MCF 10A (cell line): ENCODE measurements at regions not wholly inside any gene's neighbourhood (a gene's known extent, or its start where the extent isn't known, plus 50 kb on each side); places are given as distances from the start of the nearest gene placed in this dataset.

Source experiments
- BruUV-seq: library from RNA; stranded (reverse); fragments of 400-500 nt; replicated peaks from 2 replicates; lab custom pipeline; 2021; lab: Mats Ljungman, UMichigan
- CTCF ChIA-PET: fragments of 300-600 bp; sonication (Branson Sonifier 250); formaldehyde crosslinking; extraction: SDS; loops from one replicate; lab custom pipeline; 2021; ENCODE audit warnings: antibody characterized with exemption, inconsistent platforms; lab: Yijun Ruan, JAX
- POLR2A ChIA-PET: fragments of 300-600, 350-650 bp; sonication (Branson Sonifier 250); formaldehyde crosslinking; extraction: SDS; loops from one replicate; lab custom pipeline; 2020; ENCODE audit warnings: antibody characterized with exemption, inconsistent platforms; lab: Yijun Ruan, JAX
- DNase-seq: peaks from one replicate; pipeline ENCODE4 v3.0.0-alpha.2; 2018; ENCODE audit not compliant: unreplicated experiment
- H3K27ac Mint-ChIP-seq: one replicate; pipeline ENCODE4 v1.8.0; 2022; ENCODE audit warnings: mild to moderate bottlenecking, low read depth, mixed read lengths; ENCODE audit not compliant: unreplicated experiment
- H3K27me3 Mint-ChIP-seq: one replicate; pipeline ENCODE4 v1.8.0; 2022; ENCODE audit warnings: mixed read lengths; ENCODE audit not compliant: insufficient read depth, unreplicated experiment
- H3K36me3 Mint-ChIP-seq: one replicate; pipeline ENCODE4 v1.8.0; 2022; ENCODE audit warnings: mild to moderate bottlenecking, moderate library complexity, mixed read lengths; ENCODE audit not compliant: insufficient read depth, unreplicated experiment
- H3K4me1 Mint-ChIP-seq: one replicate; pipeline ENCODE4 v1.8.0; 2022; ENCODE audit warnings: mixed read lengths; ENCODE audit not compliant: insufficient read depth, unreplicated experiment
- H3K4me3 Mint-ChIP-seq: one replicate; pipeline ENCODE4 v1.8.0; 2022; ENCODE audit warnings: mild to moderate bottlenecking, moderate library complexity, mixed read lengths; ENCODE audit not compliant: unreplicated experiment
- H3K9me3 Mint-ChIP-seq: one replicate; pipeline ENCODE4 v1.8.0; 2022; ENCODE audit warnings: mixed read lengths; ENCODE audit not compliant: unreplicated experiment
- CTCF ChIP-seq: fragments of 200-600 bp; IDR thresholded peaks from one replicate; pipeline ENCODE4 v1.8.0; 2022; ENCODE audit warnings: antibody characterized with exemption, mild to moderate bottlenecking; ENCODE audit not compliant: unreplicated experiment
- intact Hi-C: fragments of 100-400 bp; cut with micrococcal nuclease; formaldehyde crosslinking; loops from 2 replicates; pipeline ENCODE4 v1.14.1; 2022

- Mint-ChIP-seq H3K27ac (no peak overlapping the region), H3K4me3 (no peak overlapping the region), H3K4me1 (peaks cover 5% of the 10 kb centered on the region), H3K27me3 (no peaks in the 10 kb centered on the region), H3K36me3 (no peaks in the 10 kb centered on the region), H3K9me3 (no peaks in the 10 kb centered on the region)
- ChIA-PET POLR2A (no interaction called here), CTCF (no interaction called here)
- BruUV-seq = no TSS peak
- DNase-seq = no peak
- TF ChIP-seq CTCF = no peak
- intact Hi-C loops = no loop called here
These were observed 423.3 kb downstream of the SOX2 start for GRCh38 chr3:182135056-182135455.

DNA sequence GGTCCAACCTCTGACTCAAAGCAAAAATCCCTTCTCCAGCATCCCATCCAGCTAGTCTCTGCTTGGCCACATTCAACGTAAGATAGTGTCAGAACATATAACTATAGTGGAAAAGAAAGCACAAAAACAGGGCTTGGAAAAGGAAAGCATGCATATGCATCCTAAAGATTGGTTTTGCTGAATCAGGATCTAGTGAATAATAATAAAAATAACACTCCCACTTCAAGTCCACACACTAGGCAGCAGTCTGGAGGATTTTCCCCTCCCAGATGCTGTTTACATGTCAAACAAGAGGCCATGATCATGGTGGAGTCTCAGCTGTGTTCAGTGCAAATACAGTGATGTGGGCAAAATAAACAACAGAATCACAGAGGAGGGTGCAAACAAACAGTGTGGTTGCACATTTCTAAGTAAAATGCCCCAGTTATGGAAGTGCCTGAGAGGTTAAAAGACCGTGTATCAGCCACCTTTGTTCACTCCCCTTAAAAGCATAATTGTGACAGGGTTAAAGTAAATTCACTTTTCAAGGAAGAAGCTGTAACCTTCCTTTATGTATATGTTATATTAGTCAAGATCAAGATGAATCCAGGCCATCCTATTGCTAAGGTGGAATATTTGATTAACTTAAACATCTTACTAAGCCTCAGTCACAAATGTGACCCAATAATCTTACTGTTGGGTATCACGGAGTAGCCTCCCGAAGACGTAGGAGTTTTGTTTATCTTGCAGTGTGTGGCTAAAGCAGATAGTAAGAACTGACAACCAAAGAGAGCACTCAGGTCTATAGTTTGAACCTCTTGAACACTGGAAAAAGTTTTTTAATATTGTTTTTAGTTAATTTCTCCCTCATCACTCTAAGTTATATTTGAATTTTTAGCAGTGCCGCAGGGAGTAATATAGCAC, 424.5 kb downstream of the SOX2 start:
- Mint-ChIP-seq H3K4me1 (peaks cover 5% of the 10 kb centered on the region), H3K36me3 (no peaks in the 10 kb centered on the region), H3K27me3 (no peaks in the 10 kb centered on the region), H3K27ac (no peak overlapping the region), H3K4me3 (no peak overlapping the region), H3K9me3 (no peaks in the 10 kb centered on the region)
- BruUV-seq = no TSS peak
- DNase-seq = no peak
- POLR2A ChIA-PET = no interaction called here
- intact Hi-C loops = no loop called here
- TF ChIP-seq CTCF = no peak
- CTCF ChIA-PET = interaction anchor here (0.6 kb wide), 1 partner anchor 138 kb away, joined by 3 read pairs; no protein-coding TSS in a partner anchor

DNA sequence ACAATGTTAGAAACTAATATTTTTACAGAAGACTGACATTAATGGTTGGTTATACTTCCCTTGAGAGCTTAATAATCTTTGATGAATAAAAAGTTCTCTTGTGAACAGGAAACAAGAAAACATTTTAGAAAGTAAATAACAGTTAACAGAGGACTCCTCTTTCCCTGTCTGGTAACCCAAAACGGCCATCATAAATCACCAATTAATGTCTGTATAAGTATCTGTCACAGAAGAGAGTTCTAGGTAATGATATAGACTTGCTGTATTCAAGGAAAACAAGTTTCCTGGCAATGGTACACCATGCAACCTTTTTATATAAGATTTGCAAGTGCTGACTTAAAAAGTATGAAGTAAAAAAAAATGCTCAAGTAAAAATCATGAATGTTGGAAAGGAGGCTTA, 426.7 kb downstream of the SOX2 start:
- ChIA-PET CTCF (no interaction called here), POLR2A (no interaction called here)
- no peak for TF ChIP-seq CTCF
- no peak for DNase-seq
- Mint-ChIP-seq H3K4me3 (no peak overlapping the region), H3K27ac (no peak overlapping the region), H3K27me3 (no peaks in the 10 kb centered on the region), H3K4me1 (peaks cover 5% of the 10 kb centered on the region), H3K36me3 (no peaks in the 10 kb centered on the region), H3K9me3 (no peaks in the 10 kb centered on the region)
- no TSS peak for BruUV-seq
- intact Hi-C loops = no loop called here

DNA sequence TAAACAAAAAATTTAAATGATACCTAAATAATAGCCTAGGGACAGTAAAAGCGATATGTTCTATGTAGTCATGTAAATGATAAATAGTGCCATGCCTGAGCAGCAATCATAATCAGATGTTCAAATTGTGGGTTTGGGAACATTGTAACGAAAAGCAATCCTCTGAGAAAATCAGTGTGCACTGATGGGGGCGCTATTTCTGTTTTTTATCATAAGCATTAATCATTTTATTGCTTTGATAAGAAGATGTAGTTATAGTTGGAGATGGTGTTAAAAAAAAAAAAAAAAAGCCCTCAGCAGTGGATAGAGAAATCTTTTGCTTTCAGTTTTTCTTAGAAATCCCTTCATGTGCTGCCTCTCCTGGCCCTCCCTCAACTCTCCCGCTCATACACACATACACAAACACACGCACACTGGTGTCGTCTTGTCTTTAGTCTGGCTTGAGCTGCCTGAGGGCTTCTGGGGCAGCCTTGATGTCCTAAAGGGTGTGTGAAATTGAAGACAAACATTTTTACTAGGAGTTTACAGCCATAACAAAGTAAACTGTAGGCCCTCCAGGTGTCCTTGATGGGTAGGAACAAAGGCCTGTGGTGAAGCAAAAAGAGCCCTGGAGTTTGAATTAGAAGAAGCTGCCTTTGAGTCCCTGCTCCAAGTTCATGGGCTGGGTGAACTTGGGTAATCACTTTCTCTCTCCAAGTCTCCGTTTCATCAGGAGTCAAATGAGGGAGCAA, 428.1 kb downstream of the SOX2 start:
- Mint-ChIP-seq H3K27ac (no peak overlapping the region), H3K4me1 (no peaks in the 10 kb centered on the region), H3K4me3 (no peak overlapping the region), H3K9me3 (no peaks in the 10 kb centered on the region), H3K36me3 (no peaks in the 10 kb centered on the region), H3K27me3 (no peaks in the 10 kb centered on the region)
- no peak for DNase-seq
- intact Hi-C loops = no loop called here
- CTCF ChIA-PET = interaction anchor here (1.5 kb wide), 1 partner anchor 19 kb away, joined by 6 read pairs; no protein-coding TSS in a partner anchor
- BruUV-seq = no TSS peak
- POLR2A ChIA-PET = interaction anchor here (0.6 kb wide), 1 partner anchor 277 kb away, joined by 3 read pairs; no protein-coding TSS in a partner anchor
- TF ChIP-seq CTCF = no peak
